ENCODE measurements at regions not wholly inside any gene's neighbourhood (a gene's known extent, or its start where the extent isn't known, plus 50 kb on each side); places are given as distances from the start of the nearest gene placed in this dataset.
"Not testable (repeated sequence)": the region's sequence is repeated elsewhere in the genome, so short reads cannot be mapped to it uniquely, and the experiment has no call there.

DNA sequence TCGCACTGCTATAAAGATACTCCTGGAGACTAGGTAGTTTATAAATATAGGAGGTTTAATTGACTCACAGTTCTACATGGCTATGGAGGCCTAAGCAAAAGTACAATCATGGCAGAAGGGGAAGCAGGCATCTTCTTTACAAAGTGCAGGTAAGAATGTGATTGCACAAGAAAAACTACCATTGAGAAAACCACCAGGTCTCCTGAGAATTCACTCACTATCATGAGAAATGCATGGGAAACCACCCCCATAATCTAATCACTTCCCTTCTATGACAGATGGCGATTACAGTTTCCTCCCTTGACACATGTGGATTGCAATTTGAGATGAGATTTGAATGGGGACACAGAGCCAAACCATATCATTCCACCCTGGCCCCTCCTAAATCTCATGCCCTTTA is 121.2 kb upstream of the ST8SIA4 start:
- no peak for DNase-seq

DNA sequence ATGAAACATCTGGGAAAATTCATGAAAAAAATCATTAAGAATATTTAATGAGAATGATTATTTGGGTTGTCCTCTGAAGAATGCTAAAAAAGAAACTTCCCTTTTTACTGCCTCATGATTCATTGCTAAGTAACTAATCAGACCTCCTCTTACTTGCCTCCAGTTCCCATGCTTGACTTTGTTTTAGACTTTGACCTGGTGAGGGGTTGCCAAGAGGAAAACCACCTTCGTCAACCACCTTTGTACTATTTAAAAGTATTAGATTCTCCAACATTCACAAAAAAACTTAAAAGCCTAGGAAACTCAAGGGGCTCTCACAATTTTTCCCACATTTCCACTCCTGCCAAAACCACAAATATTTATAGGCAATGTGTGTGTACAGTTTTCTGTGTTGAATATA is 115.2 kb upstream of the ST8SIA4 start:
- no peak for DNase-seq

DNA sequence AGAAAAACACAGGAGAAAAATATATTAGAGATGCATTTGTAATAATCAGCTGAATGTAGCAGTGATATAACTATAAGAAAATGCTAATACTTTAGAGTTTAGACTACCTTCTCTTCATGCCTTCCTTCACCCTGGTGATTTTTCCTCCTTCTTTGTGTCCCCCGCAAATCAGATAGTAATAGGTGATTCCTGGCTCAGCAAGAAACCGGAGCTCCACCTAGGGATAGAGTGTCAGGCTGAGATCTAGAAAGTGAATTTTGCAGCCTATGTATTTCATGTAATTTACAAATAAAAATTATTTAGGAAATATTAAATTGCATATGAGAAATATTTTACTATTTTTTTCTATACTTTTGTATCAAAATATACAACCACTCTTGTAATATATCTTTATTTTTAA is 109.8 kb upstream of the ST8SIA4 start:
- DNase-seq, result no peak

DNA sequence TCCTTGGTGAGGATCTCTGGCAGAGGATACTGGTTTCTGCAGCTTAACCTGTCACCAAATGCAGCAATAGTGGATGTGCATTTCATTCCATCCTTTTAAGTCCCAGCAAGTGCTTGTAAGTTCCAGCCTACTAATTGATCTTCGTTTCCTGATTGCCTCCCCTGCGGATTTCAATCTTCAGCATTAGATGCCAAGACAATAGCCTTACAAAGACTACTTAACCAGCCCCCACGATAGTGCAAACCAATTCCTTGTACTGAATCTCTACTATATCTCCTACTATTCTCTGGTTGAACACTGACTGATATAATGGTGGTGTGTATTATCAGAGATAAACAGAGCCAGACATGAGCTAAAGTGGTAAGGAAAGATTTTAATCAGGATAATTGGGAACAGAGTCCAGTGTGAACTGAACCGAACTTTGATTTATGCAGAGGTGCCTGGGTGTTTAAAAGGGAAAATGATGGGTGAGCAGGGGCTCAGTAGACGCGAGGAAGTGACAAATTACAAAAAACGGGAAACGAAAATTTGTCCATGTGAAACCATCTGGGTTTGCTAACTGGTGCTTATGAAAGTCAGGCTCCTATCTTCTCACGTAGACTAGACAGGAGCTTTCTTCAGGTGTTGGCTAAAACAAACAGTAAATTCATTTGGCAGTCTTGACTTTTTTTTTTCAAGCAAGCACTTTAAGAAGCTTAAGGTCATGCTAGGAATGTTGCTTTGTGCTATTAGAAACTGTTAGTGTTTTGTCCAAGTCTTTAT is 106.9 kb upstream of the ST8SIA4 start:
- DNase-seq, result no peak

DNA sequence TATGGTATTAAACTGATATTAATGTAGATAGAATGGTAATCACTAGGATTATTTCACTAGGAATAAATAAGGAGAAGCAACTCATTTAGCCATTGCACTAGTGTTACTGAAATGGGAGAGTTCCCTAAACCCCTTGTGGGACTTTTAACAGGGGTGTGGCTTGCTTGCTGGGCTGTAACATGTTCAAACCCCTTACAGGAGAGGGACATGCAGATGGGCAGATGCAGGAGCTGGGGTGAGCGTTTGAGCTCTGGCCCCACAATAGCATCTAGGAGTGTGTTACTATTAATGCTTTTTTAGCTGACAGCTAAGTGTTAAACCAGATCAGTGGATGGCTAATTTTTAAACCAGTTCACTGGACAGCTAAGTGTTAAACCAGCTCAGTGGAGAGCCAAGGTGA is 89.3 kb upstream of the ST8SIA4 start:
- no peak for DNase-seq

DNA sequence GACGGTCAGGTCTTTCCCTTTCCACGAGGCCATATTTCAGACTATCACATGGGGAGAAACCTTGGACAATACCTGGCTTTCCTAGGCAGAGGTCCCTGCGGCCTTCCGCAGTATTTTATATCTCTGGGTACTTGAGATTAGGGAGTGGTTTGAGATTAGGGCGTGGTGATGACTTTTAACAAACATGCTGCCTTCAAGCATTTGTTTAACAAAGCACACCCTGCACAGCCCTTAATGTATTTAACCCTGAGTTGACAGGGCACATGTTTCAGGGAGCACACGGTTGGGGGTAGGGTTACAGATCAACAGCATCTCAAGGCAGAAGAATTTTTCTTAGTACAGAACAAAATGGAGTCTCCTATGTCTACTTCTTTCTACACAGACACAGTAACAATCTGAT is 80.5 kb upstream of the ST8SIA4 start:
- not testable (repeated sequence) for DNase-seq

DNA sequence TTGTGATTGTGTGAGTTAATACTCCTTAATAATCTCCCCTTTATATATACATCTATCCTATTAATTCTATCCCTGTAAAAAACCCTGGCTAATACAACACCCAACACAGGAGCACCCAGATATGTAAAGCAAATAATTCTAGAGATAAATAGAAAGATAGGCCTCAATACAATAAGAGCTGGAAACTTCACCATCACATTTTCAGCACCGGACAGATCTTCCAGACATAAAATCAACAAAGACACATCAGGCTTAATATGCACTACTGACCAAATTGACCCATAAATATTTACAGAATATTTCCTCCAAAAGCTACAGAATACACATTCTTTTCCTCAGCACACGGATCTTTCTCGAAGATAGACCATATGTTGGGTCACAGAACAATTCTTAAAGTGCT is 71.0 kb upstream of the ST8SIA4 start:
- no peak for DNase-seq

DNA sequence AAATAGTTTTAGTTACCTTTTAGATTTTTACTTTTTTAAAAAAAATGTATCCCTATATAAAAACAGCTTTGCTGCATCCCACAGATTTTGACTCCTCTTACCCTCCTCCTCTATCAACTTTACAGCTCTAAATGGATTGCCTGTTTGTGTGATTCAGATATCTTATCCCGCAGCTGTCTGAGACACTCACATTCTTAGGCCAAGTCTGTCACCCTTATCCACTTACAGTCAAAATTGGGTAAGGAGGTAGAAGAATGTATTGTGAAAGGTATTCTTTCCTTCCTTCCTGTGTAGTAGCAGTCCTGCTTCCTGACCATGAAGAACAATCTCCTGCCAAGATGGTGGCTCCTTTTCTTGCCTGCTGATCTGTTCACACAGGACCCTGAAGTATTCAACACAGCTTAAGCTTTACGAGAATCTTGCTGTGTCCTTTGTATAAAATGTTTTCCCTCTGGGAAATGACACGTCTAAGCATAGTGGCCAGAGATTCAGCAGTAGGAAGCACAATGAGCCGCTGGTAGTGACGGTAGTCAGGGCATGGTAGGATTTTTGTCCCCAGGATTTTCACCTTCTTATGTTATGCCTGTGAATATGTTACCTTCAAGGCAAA is 67.7 kb upstream of the ST8SIA4 start:
- DNase-seq, result no peak

DNA sequence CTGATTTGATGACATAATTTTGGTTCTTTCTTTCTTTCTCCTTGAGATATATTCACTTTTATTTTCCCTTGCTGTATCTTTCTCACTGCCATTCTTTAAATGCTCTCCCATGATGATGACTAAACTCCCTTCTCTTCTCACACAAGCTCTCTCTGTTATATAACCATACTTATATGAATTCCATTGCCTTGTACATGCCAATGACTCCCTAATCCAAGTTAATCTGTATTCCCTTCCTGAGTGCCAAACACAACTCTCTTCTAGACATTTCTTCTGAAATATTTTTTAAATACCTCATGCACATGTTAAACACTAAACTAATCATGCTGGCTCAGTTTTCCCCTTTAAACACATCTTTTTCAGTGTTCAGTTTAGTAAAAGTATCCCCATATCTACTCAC is 62.2 kb upstream of the ST8SIA4 start:
- no peak for DNase-seq
